HUES48 (cell line): ENCODE measurements at regions not wholly inside any gene's neighbourhood (a gene's known extent, or its start where the extent isn't known, plus 50 kb on each side); places are given as distances from the start of the nearest gene placed in this dataset.

Experiments used
- H3K27ac ChIP-seq: one replicate; pipeline ENCODE4 v1.7.0; 2013; ENCODE audit warnings: low read depth, low read length, inconsistent platforms
- H3K27me3 ChIP-seq: 2 replicates; pipeline ENCODE4 v1.6.1; 2013; ENCODE audit warnings: mild to moderate bottlenecking, low read length; ENCODE audit not compliant: control insufficient read depth, insufficient read depth
- H3K36me3 ChIP-seq: 2 replicates; pipeline ENCODE4 v1.6.1; 2013; ENCODE audit warnings: low read length; ENCODE audit not compliant: control insufficient read depth, insufficient read depth
- H3K4me1 ChIP-seq: 2 replicates; pipeline ENCODE4 v1.6.1; 2013; ENCODE audit warnings: mild to moderate bottlenecking, low read length; ENCODE audit not compliant: control insufficient read depth, insufficient read depth
- H3K4me3 ChIP-seq: 2 replicates; pipeline ENCODE4 v1.5.1; 2013; ENCODE audit warnings: mild to moderate bottlenecking, low read depth, low read length
- H3K9ac ChIP-seq: 2 replicates; pipeline ENCODE4 v1.6.1; 2013; ENCODE audit warnings: mild to moderate bottlenecking, low read depth, low read length, moderate library complexity
- H3K9me3 ChIP-seq: 2 replicates; pipeline ENCODE4 v1.6.1; 2013; ENCODE audit warnings: low read length; ENCODE audit not compliant: control insufficient read depth, insufficient read depth

DNA sequence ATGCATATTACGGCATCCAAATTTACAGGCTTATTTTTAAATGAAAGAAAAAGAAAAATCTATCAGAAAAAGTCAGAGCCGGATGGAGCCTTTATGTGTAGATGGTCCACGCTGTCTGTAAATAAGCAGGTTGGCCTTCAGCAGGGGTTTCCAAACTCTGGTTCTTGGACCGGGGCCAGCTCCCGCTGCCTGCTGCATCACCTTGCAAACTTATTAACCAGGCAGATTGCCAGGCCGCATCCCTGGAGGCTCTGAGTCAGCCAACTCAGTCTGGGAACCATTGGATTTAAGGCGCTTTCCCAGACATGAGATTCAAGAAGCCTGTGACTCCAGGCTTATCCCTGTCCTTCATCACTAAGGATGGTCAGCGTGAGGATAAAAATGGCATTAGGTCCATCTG, 212.4 kb downstream of the OPA1 start:
- Histone ChIP-seq H3K36me3 (no peaks in the 10 kb centered on the region), H3K27ac (no peak overlapping the region), H3K4me1 (peaks cover 6% of the 10 kb centered on the region; the same call in 1 of the 2 replicates), H3K9ac (no peak overlapping the region), H3K4me3 (no peak overlapping the region), H3K9me3 (no peaks in the 10 kb centered on the region), H3K27me3 (peaks cover 10% of the 10 kb centered on the region; the same call in 1 of the 2 replicates)

DNA sequence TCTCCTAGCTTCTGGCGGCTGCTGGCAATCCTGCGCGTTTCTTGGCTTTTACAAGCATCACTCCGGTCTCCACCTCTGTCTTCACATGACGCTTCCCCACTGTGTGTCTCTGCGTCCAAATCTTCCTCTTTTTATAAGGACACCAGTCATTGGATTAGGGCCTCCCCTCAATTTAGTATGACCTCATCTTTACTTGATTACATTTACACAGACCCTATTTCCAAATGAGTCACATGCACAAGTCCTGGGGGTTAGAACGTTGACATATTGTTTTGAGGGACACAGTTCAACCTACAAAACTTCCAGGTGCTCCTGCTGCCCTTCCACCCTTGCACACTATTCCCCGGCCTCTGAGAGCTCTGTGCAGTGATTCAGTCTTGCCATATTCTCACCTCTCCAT, 215.3 kb downstream of the OPA1 start:
- no peaks in the 10 kb centered on the region for H3K9me3 ChIP-seq
- peaks cover 17% of the 10 kb centered on the region; the same call in 1 of the 2 replicates for H3K27me3 ChIP-seq
- no peak overlapping the region for H3K27ac ChIP-seq
- no peak overlapping the region for H3K9ac ChIP-seq
- H3K4me3 ChIP-seq = no peak overlapping the region
- no peaks in the 10 kb centered on the region for H3K36me3 ChIP-seq
- H3K4me1 ChIP-seq = peaks cover 31% of the 10 kb centered on the region

DNA sequence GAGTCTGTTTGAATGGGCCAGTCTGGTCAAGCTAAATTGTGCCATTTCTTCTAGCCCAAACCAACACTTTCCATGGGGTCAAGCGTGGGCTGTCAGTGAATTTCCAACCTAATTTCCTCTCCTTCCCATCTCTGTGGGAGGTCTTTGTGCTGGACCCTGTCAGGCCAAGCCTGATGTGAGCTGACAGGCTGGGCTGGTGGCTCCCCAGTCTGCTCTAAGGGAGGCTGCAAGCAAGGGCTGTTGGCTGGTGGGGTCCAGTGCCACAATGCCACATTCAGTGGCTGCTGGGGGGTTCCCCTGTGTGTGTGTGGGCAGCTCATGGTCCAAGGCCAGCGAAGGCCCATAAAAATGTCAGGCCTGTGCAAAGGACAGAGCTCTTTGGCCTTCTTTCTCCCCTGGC, 216.1 kb downstream of the OPA1 start:
- Histone ChIP-seq H3K36me3 (no peaks in the 10 kb centered on the region), H3K27ac (no peak overlapping the region), H3K9ac (no peak overlapping the region), H3K4me1 (peaks cover 39% of the 10 kb centered on the region), H3K4me3 (no peak overlapping the region), H3K9me3 (no peaks in the 10 kb centered on the region), H3K27me3 (peaks cover 17% of the 10 kb centered on the region; the same call in 1 of the 2 replicates)

DNA sequence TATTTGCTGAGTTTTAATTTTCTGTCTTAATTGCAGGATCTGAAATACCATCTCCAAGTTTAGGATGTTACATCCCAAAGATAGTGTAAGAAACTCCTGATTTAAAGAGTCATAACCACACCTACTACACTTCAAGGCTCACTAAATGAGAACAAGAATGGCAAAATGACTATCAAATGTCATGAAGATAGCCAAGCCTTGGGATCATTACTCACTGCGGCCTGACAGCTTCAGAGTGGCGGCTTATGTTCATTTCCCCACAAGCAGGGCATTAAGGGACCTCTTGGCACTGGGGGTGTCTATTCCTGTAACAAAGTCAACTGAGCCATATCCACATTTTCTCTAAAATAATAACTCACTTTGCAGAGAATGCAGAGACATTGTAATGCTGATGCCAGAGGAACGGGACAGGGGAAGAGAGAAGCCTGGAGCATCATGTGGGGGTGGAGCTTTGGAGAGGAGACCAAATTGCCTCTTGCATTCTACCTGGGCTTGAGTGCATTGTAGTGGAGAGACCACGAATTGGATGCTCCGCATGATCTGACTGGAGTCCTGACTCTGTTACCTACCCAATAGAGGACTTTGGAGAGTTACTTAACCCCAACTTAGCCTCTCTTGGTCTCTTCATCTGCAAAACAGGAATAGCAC, 219.2 kb downstream of the OPA1 start:
- Histone ChIP-seq H3K27me3 (peaks cover 21% of the 10 kb centered on the region; the same call in 1 of the 2 replicates), H3K36me3 (no peaks in the 10 kb centered on the region), H3K27ac (peak overlapping the region; percentile 98), H3K9ac (0 out of 2 replicates have a peak overlapping the region, but pooled peaks have one; percentile 7), H3K4me3 (peak overlapping the region; percentile 42), H3K9me3 (no peaks in the 10 kb centered on the region), H3K4me1 (peaks cover 68% of the 10 kb centered on the region)

DNA sequence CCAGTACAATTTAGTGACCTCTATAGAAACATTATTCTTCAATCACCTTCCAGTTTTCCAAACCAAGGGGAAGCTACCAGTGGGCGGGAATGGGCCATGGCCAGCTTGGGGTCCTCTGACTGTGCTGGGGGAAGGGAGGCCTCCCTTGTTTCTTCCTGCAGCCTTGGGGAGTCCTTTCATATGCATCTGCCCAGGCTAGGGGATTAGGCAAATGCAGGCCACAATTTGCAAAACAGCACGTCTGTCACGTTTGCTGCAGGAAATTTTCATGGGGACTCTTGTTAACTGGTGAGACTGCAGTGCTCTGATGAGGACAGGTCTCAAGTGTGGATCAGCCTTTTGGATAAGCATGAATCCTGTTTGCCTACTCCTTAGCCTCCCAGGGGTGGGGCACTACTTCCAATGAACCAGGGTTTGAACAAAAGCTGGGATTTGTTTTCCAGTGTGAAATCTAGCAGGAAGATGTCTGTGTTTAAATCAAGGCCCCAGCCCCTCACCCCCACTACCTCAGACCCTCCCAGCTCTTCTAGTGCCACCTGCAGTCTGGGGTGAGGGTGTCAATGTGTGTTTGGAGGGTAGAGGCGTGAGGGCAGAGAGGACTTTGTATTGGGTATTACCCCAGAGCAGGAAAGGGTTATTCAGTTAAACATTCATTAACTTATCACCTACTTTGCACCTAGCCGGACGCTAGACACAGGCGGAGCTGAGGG, 219.9 kb downstream of the OPA1 start:
- Histone ChIP-seq H3K27ac (peak overlapping the region; percentile 98), H3K9me3 (no peaks in the 10 kb centered on the region), H3K9ac (peak overlapping the region; percentile 44; the same call in 1 of the 2 replicates), H3K4me3 (peak overlapping the region; percentile 42), H3K36me3 (no peaks in the 10 kb centered on the region), H3K4me1 (peaks cover 73% of the 10 kb centered on the region), H3K27me3 (peaks cover 28% of the 10 kb centered on the region)

DNA sequence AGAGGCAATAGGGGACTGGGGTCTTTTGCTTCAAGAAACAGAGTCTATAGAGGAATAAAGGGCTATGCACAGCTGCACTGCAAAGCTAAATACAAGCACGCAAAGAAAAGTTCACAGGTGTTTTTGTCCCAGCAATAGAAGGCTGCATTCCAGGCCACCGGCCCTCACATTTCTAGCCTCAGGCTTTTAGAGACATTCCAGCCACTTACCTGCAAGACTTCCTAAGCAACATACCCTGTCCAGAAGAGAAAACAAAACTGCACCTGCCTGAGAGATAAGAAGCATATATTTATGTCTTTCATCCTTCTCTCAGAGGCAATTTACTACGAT, 220.5 kb downstream of the OPA1 start:
- peaks cover 75% of the 10 kb centered on the region for H3K4me1 ChIP-seq
- H3K27ac ChIP-seq = peak overlapping the region; percentile 98
- peak overlapping the region; percentile 44; the same call in 1 of the 2 replicates for H3K9ac ChIP-seq
- H3K36me3 ChIP-seq = no peaks in the 10 kb centered on the region
- no peak overlapping the region for H3K4me3 ChIP-seq
- H3K27me3 ChIP-seq = peaks cover 29% of the 10 kb centered on the region
- H3K9me3 ChIP-seq = no peaks in the 10 kb centered on the region

DNA sequence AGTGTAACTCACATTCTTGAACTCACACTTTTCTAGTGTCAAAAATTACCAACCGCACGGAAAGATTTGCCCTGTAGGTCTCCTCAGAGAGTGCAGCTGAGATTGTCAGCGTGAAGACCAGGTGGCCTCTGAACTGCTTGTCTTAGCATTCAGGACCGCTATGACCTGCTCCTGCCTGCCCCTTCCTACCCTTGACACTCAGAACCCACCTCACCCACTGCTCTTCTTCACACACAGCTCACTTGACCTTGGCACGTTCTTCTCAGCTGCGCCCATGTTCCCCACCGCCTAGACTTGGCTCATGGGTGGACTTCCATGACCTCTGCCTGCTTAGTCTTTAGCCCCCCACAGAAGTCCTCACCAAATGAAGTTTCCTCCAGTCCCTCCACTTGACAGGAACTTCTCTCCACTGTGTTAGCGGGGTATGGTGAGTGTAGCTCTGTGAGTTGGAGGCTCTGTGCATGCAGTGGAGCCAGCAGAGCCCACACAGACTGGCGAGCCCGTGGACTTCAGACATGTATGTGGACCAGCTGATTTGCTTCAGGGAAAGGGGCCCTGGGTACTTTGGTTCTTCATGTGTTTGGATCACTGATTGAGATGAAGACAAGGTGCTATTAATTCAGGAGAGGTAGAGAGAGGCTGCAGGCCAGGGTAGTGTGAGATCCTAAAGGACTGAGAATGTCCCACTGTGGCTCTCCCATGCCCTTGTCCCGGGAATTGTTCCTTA, 221.3 kb downstream of the OPA1 start:
- no peak overlapping the region for H3K4me3 ChIP-seq
- peak overlapping the region; percentile 98 for H3K27ac ChIP-seq
- no peaks in the 10 kb centered on the region for H3K36me3 ChIP-seq
- H3K9me3 ChIP-seq = no peaks in the 10 kb centered on the region
- peaks cover 25% of the 10 kb centered on the region for H3K27me3 ChIP-seq
- no peak overlapping the region for H3K9ac ChIP-seq
- peaks cover 77% of the 10 kb centered on the region for H3K4me1 ChIP-seq

DNA sequence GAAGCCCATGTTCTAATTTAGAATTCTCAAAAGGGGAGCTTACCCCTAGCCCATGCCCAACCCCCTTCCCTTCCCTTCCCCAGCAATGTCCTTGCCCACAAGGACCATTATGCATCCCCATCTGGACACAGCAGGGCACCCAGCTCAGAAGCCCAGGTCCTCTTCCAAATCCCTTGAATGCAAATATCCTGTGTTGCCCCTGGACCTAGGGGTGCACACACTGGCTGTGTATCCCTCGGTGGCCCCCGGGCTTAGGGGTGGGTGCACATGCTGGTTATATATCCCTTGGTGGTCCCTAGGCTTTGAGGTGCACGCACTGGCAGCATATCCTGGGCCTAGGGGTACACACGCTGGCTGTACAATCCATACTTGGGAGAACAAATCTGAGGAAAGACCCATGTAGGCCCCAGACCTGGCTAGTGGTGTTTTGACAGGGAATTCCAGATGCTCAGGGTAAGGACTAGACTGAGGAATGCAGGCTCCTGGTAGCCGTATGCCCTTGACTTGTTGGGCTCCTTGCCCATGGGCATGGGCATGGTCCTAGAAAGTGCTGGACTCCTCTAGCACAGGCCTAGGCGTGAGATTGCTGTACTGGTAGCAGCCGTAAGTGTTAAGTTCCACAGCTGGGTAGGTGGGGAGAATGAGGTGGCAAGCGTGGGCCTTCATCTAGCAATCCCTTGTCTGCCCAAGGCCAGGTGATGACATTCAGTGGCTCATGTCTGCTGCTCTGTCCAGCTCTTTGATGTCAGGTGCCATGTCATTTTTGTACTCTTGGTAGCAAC, 222.4 kb downstream of the OPA1 start:
- Histone ChIP-seq H3K27me3 (peaks cover 19% of the 10 kb centered on the region), H3K4me1 (peaks cover 84% of the 10 kb centered on the region), H3K36me3 (no peaks in the 10 kb centered on the region), H3K4me3 (no peak overlapping the region), H3K27ac (no peak overlapping the region), H3K9ac (no peak overlapping the region), H3K9me3 (no peaks in the 10 kb centered on the region)

DNA sequence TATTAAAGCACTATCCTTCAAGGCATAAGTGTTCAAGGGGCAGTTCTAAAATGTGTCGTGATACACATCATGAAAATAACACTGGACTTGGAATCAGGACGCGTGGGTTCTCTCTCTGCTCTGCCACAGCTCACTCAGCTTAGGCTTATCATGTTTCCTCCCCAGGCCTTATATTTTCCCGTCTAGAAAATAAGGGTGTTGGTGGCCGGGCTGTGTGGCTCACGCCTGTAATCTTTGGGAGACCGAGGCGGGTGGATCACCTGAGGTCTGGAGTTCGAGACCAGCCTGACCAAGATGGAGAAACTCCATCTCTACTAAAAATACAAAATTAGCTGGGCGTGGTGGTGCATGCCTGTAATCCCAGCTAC, 223.0 kb downstream of the OPA1 start:
- H3K27me3 ChIP-seq = peaks cover 16% of the 10 kb centered on the region
- H3K9me3 ChIP-seq = no peaks in the 10 kb centered on the region
- H3K36me3 ChIP-seq = no peaks in the 10 kb centered on the region
- no peak overlapping the region for H3K9ac ChIP-seq
- H3K27ac ChIP-seq = no peak overlapping the region
- H3K4me1 ChIP-seq = peaks cover 80% of the 10 kb centered on the region
- no peak overlapping the region for H3K4me3 ChIP-seq

DNA sequence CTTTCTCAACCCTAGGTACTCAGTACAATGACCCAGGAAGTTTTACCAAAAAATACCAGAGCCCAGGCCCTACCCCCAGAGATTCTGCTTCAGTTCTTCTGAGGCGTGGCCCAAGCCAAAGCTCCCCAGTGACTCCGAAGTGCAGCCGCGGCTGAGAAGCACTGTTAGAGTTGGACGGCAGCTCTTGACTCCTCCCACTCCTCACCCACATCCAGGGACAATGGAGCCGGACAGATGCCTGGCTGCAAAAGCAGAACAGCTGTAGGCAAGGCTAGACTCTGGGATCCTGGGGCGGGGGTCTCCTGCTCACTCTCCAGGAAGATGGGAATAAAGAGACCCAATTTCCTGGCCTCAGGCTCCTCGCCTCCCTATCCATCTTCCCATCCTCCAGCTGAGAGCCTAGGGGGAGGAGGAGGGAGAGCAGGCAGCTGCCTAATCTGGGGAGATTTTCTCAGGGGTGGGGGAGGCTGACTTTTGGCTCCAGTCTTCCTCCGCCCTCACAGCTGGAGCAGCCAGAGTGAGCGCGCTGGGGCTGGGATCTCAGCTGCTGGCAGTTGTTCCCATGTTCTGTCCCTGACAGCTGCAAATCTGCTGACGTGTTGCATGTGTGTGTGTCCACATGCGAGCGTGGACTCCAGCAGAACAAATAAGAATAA, 223.8 kb downstream of the OPA1 start:
- no peaks in the 10 kb centered on the region for H3K9me3 ChIP-seq
- peak overlapping the region; percentile 80 for H3K27ac ChIP-seq
- H3K4me1 ChIP-seq = peaks cover 72% of the 10 kb centered on the region
- no peak overlapping the region for H3K9ac ChIP-seq
- no peak overlapping the region; the same call in 1 of the 2 replicates for H3K4me3 ChIP-seq
- H3K27me3 ChIP-seq = peaks cover 11% of the 10 kb centered on the region
- H3K36me3 ChIP-seq = no peaks in the 10 kb centered on the region
